WTC11 (cell line): ENCODE measurements at regions not wholly inside any gene's neighbourhood (a gene's known extent, or its start where the extent isn't known, plus 50 kb on each side); places are given as distances from the start of the nearest gene placed in this dataset.
"Not testable (repeated sequence)": the region's sequence is repeated elsewhere in the genome, so short reads cannot be mapped to it uniquely, and the experiment has no call there.

Experiments used
- ATF2 ChIP-seq: sonication (generic); formaldehyde crosslinking; IDR thresholded peaks from 2 replicates; pipeline ENCODE4 v1.8.1; 2022; ENCODE audit warnings: low read depth, missing genetic modification reagents, borderline replicate concordance
- CREB1 ChIP-seq: sonication (generic); formaldehyde crosslinking; IDR thresholded peaks from 2 replicates; pipeline ENCODE4 v1.8.0; 2023; ENCODE audit warnings: mild to moderate bottlenecking, missing genetic modification reagents
- CREM ChIP-seq: sonication (generic); formaldehyde crosslinking; IDR thresholded peaks from 2 replicates; pipeline ENCODE4 v1.8.1; 2022; ENCODE audit warnings: mild to moderate bottlenecking, missing genetic modification reagents, moderate library complexity
- CTCF ChIP-seq: fragments of 200-600 bp; IDR thresholded peaks from 2 replicates; pipeline ENCODE4 v1.8.0; 2022; ENCODE audit warnings: antibody characterized with exemption
- IRF1 ChIP-seq: sonication (generic); formaldehyde crosslinking; IDR thresholded peaks from 2 replicates; pipeline ENCODE4 v1.8.0; 2023; ENCODE audit warnings: missing genetic modification reagents
- MLX ChIP-seq: sonication (generic); formaldehyde crosslinking; IDR thresholded peaks from 2 replicates; pipeline ENCODE4 v1.8.1; 2023; ENCODE audit warnings: mild to moderate bottlenecking, missing genetic modification reagents, moderate library complexity
- SP1 ChIP-seq: sonication (generic); formaldehyde crosslinking; conservative IDR thresholded peaks from 2 replicates; pipeline ENCODE4 v1.8.1; 2022; ENCODE audit warnings: missing genetic modification reagents
- TEAD1 ChIP-seq: sonication (generic); formaldehyde crosslinking; IDR thresholded peaks from 2 replicates; pipeline ENCODE4 v1.8.0; 2022; ENCODE audit warnings: mild to moderate bottlenecking, missing genetic modification reagents
- TEAD4 ChIP-seq: sonication (generic); formaldehyde crosslinking; IDR thresholded peaks from 2 replicates; pipeline ENCODE4 v1.8.0; 2022; ENCODE audit warnings: mild to moderate bottlenecking, missing genetic modification reagents
- ZBTB43 ChIP-seq: sonication (generic); formaldehyde crosslinking; IDR thresholded peaks from 2 replicates; pipeline ENCODE4 v1.8.1; 2023; ENCODE audit warnings: mild to moderate bottlenecking, missing genetic modification reagents
- ZNF121 ChIP-seq: sonication (generic); formaldehyde crosslinking; IDR thresholded peaks from 2 replicates; pipeline ENCODE4 v1.8.0; 2023; ENCODE audit warnings: missing genetic modification reagents

GRCh38 chrX:1105031-1105430, 107.4 kb downstream of the CRLF2 start:
- not testable (repeated sequence) for TF ChIP-seq MLX (CRISPR knock-in tag); ATF2 (CRISPR knock-in tag); ZBTB43 (CRISPR knock-in tag); CTCF; CREB1 (CRISPR knock-in tag); TEAD1 (CRISPR knock-in tag); ZNF121 (CRISPR knock-in tag); IRF1 (CRISPR knock-in tag); CREM (CRISPR knock-in tag); SP1 (CRISPR knock-in tag); TEAD4 (CRISPR knock-in tag)
